Osteocyte (in vitro differentiated cells): ENCODE measurements at regions not wholly inside any gene's neighbourhood (a gene's known extent, or its start where the extent isn't known, plus 50 kb on each side); places are given as distances from the start of the nearest gene placed in this dataset.

ENCODE experiments used
- DNase-seq: peaks from one replicate; pipeline ENCODE4 v3.0.0; 2021; ENCODE audit warnings: mixed read lengths; ENCODE audit not compliant: unreplicated experiment; ENCODE audit errors: extremely low spot score
- H3K27ac Mint-ChIP-seq: one replicate; pipeline ENCODE4 v1.8.0; 2021; ENCODE audit warnings: mild to moderate bottlenecking, mixed read lengths; ENCODE audit not compliant: unreplicated experiment
- H3K27me3 Mint-ChIP-seq: one replicate; pipeline ENCODE4 v1.8.0; 2021; ENCODE audit warnings: mixed read lengths; ENCODE audit not compliant: unreplicated experiment
- H3K36me3 Mint-ChIP-seq: one replicate; pipeline ENCODE4 v1.8.0; 2021; ENCODE audit warnings: mixed read lengths; ENCODE audit not compliant: unreplicated experiment
- H3K4me1 Mint-ChIP-seq: one replicate; pipeline ENCODE4 v1.8.0; 2021; ENCODE audit warnings: mixed read lengths; ENCODE audit not compliant: unreplicated experiment
- H3K4me3 Mint-ChIP-seq: one replicate; pipeline ENCODE4 v1.8.0; 2021; ENCODE audit warnings: mild to moderate bottlenecking, moderate library complexity, mixed read lengths; ENCODE audit not compliant: unreplicated experiment
- H3K9me3 Mint-ChIP-seq: one replicate; pipeline ENCODE4 v1.8.0; 2021; ENCODE audit warnings: mixed read lengths; ENCODE audit not compliant: unreplicated experiment
- TF ChIP-seq, protein P1 (sequence below): fragments of 200-600 bp; sonication (generic); IDR thresholded peaks from 2 replicates; pipeline ENCODE4 v1.5.0; 2021; ENCODE audit warnings: antibody characterized with exemption, mild to moderate bottlenecking, moderate library complexity

DNA sequence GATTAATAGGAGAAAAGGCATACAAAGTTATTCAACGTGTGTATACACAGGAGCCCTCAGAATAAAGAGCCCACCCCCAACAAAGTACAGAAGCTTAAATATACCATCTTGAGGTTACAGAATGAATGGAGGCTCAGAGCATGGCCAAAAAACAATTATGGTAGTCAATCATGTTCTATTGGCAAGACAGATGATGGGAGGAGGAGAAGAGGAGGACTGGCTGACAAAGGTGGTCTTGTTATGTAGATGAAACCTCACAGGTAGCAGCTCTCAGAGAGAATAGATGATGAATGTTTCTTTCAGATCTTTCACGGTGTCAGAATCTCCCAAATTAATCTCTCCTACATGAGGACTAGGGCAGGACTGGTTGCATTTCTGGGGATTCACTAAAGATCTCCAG lies 66.0 kb downstream of the ARL4C start:
- H3K4me1 Mint-ChIP-seq = peaks cover 25% of the 10 kb centered on the region
- DNase-seq = no peak
- H3K27ac Mint-ChIP-seq = no peak overlapping the region
- no peaks in the 10 kb centered on the region for H3K27me3 Mint-ChIP-seq
- H3K4me3 Mint-ChIP-seq = no peak overlapping the region
- H3K9me3 Mint-ChIP-seq = no peaks in the 10 kb centered on the region
- TF ChIP-seq, protein P1, sequence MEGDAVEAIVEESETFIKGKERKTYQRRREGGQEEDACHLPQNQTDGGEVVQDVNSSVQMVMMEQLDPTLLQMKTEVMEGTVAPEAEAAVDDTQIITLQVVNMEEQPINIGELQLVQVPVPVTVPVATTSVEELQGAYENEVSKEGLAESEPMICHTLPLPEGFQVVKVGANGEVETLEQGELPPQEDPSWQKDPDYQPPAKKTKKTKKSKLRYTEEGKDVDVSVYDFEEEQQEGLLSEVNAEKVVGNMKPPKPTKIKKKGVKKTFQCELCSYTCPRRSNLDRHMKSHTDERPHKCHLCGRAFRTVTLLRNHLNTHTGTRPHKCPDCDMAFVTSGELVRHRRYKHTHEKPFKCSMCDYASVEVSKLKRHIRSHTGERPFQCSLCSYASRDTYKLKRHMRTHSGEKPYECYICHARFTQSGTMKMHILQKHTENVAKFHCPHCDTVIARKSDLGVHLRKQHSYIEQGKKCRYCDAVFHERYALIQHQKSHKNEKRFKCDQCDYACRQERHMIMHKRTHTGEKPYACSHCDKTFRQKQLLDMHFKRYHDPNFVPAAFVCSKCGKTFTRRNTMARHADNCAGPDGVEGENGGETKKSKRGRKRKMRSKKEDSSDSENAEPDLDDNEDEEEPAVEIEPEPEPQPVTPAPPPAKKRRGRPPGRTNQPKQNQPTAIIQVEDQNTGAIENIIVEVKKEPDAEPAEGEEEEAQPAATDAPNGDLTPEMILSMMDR = no peak
- H3K36me3 Mint-ChIP-seq = no peaks in the 10 kb centered on the region

DNA sequence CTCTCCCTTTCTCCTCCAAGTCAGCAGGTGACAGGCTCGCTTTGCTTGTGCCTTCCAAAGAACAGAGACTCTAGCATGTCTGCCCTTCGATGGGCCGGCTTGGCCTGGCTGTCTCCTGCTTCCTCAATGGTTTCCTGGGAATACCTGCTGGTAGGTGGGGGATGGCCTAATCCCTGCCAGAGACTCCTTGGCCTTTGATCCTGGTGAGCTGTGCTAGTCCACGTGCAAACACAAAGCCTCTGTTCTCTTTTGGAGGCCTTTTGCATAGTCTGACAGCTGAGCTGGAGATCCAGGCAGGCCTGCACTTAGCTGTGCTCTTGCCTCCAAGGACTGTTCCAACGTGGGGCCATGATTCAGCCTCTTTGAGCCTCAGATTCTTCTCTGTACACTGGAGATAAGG lies 67.6 kb downstream of the ARL4C start:
- H3K27me3 Mint-ChIP-seq = no peaks in the 10 kb centered on the region
- TF ChIP-seq, protein P1 = no peak
- no peak for DNase-seq
- no peaks in the 10 kb centered on the region for H3K36me3 Mint-ChIP-seq
- no peak overlapping the region for H3K4me3 Mint-ChIP-seq
- no peak overlapping the region for H3K27ac Mint-ChIP-seq
- peaks cover 33% of the 10 kb centered on the region for H3K4me1 Mint-ChIP-seq
- H3K9me3 Mint-ChIP-seq = no peaks in the 10 kb centered on the region

DNA sequence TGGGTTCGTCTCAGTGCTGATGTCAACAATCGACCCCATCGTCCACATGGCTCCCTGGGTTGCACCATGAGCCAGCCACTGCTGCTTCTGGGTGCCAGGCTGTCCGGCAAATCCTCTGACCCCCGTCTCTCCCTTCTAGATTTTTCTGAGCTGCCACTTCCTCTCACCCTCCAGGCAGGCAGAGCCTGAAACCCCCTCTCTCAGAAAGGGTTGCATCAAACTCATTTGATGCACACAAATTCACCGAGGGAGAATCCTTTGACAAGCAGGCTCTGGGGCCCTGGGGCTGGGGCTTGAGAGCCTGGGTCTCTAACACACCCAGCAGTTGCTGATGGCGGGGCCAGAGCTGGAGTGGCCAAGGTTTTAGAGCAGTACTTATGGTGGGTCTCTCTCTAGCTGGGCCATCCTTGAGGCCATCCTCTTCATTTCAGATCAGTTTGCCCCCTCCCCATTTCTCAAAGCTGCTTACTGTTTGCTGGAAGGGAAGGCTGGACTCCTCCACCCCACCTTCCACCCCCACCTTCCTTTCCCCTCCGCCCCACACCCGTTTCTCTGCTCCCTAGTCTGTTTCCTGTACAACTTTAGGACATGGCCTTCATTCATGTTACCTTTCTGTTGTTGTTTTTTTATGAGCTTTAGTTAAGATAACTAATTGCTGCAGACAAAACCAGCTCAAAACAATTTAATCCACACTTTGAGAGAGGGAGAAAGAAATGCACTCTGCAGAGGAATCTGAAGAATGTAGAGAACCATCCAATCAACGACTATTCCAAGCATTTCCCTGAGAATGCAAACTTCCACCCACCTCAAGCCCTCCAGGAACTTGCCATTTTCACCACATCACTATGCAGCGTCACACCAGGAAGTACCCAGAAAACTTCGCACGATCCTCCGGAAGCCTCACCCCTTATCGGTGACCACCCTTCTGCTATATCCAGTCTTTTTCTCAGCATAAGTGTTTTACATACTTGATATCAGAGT lies 69.5 kb downstream of the ARL4C start:
- no peak for DNase-seq
- Mint-ChIP-seq H3K27me3 (no peaks in the 10 kb centered on the region), H3K36me3 (no peaks in the 10 kb centered on the region), H3K9me3 (no peaks in the 10 kb centered on the region), H3K27ac (peak overlapping the region; percentile 77), H3K4me1 (peaks cover 46% of the 10 kb centered on the region), H3K4me3 (peak overlapping the region; percentile 12)
- TF ChIP-seq, protein P1 = no peak

DNA sequence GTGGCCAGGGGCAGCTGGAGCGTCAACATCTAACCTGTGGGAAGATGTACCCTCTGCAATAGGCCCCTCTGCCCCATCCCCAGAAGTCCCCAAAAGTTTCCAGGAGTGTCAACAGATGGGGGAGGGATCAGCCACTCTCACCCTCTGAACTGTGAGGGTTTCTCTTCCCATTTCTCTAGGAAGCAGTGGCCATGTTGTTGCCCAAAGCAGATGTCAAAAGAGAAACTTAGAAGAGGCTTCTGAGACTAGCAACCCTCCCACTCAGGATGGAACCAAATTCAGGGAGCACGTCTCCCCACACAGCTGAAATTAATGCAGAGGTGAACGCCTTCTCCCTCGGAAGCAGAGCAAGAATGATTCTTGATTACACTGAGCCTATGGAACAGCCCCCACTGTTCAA lies 70.3 kb downstream of the ARL4C start:
- Mint-ChIP-seq H3K27ac (peak overlapping the region; percentile 77), H3K9me3 (no peaks in the 10 kb centered on the region), H3K4me1 (peaks cover 53% of the 10 kb centered on the region), H3K4me3 (no peak overlapping the region), H3K36me3 (no peaks in the 10 kb centered on the region), H3K27me3 (no peaks in the 10 kb centered on the region)
- no peak for DNase-seq
- TF ChIP-seq, protein P1 = no peak
